Stimulated activated CD4-positive, alpha-beta T cell treated with anti-CD3 and anti-CD28 coated beads, Interleukin-15, amount 100 ng/mL, for 1 hour (primary cell): ENCODE measurements at regions not wholly inside any gene's neighbourhood (a gene's known extent, or its start where the extent isn't known, plus 50 kb on each side); places are given as distances from the start of the nearest gene placed in this dataset.
"Not testable (repeated sequence)": the region's sequence is repeated elsewhere in the genome, so short reads cannot be mapped to it uniquely, and the experiment has no call there.

ENCODE experiments used
- DNase-seq, 2 donors: peaks; one replicate each; pipeline ENCODE4 v3.0.0-alpha.2; 2020; ENCODE audit warnings: low read depth in 1 of 2, low spot score in 1 of 2

- DNase-seq, result no peak
Measured at GRCh38 chr9:81455462-81456219, 233.7 kb downstream of the TLE1 start.

DNA sequence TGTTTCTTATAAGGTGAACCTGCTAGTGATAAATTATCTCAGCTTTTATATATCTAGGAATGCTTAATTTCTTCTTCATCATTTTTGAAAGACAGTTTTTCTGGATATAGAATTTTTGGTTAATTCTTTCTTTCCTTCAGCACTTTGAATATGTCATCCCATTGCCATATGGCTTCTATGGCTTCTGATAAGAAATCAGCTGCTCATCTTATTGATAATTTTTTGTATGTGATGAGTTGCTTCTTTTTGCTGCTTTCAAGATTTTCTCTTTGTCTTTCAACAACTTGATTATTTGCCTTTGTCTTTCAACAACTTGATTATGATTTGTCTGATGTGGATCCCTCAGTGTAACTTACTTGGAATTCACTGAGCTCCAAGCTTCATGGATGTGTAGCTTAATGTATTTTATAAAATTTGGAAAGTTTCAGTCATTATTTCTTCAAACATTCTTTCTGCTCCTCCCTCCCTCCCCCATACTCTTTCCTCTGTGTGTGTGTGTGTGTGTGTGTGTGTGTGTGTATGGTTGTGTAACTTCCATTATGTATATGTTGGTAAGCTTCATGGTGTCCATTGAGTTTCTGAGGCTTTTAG, 243.9 kb downstream of the TLE1 start:
- DNase-seq, result no peak

GRCh38 chr9:81431641-81432040, 257.7 kb downstream of the TLE1 start:
- no peak for DNase-seq

DNA sequence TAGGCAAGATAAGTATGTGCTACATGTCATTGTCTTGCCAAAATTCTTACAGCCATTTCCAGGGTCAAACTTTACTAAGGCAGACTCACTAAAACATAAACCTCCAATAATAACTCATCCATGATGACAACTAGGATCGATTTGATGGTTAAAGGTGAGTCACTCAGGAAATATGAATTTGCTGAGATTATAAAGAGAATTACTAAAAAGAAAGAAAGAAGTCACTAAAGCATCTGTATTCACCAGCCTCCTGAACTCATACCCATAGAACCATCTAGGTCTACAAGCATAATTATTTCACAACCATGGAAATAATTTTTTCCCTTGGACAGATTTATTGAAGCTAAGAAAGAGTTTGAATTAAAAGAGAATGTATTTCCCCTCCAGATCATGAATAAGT, 258.6 kb downstream of the TLE1 start:
- DNase-seq, result no peak

- DNase-seq, result no peak
Measured at GRCh38 chr9:81427870-81428269, 261.5 kb downstream of the TLE1 start.

DNA sequence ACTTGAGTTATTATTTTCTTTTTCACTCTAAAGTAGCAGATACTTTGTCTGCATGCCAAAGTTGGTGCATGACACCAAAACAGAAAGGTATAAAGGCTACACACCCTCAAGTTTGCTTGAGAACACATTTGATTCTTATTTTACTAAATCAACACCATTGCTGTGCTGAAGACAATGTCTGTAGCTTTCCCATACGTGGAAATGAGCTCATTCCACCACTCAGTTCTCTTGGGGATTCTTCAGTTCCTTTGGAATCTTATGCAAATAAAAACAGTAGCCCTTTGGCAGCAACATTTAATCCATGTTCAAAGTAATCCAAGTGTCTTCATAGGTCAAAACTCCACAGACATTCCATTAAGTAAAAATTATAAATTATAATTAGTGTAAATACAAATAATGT, 264.9 kb downstream of the TLE1 start:
- DNase-seq, result no peak

GRCh38 chr9:81423589-81424326, 265.6 kb downstream of the TLE1 start:
- DNase-seq, result no peak

- not testable (repeated sequence) for DNase-seq
Measured at GRCh38 chr9:81421090-81421489, 268.3 kb downstream of the TLE1 start.

GRCh38 chr9:81420024-81420423, 269.3 kb downstream of the TLE1 start:
- DNase-seq, result no peak

DNA sequence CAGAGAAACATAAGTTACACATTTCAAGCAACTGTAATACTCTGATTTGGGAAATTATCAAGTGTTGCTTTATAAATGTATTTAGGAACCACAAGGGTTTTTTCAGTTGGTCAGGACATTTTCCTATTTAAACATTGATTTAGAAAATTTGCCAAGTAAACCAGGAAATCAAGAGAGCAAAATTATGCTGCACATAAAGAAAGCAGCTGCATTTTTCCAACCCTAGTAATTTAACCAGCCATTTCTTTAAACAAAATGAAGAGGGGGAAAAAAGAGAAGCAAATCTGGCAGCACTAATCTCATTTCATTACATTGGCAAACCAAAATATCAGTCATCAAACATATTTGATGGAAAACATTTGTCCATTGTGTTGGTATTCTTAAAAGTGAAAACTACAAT, 271.4 kb downstream of the TLE1 start:
- no peak for DNase-seq

DNA sequence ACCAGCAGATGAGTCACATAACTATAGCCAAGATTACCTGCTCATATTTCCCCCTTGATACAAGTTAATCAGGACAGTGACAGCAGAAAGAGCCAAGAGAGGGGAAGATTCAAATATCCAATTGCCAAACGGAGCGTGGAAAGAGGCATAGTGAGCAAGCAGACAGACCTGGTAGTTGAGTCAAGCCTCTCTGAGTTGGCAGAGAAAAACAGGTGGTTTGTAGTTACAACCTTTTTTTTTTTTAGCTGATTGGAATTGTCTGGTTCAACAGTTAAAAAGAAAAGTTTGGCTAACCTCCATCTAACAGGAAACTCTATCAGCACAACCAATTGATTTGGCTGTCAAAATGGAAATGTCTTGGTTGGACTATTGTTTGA, 272.1 kb downstream of the TLE1 start:
- DNase-seq, result no peak

- no peak for DNase-seq
Measured at GRCh38 chr9:81416476-81417298, 272.7 kb downstream of the TLE1 start.

- no peak for DNase-seq
Measured at GRCh38 chr9:81414836-81415235, 274.5 kb downstream of the TLE1 start.

GRCh38 chr9:81411961-81412360, 277.4 kb downstream of the TLE1 start:
- DNase-seq, result no peak

DNA sequence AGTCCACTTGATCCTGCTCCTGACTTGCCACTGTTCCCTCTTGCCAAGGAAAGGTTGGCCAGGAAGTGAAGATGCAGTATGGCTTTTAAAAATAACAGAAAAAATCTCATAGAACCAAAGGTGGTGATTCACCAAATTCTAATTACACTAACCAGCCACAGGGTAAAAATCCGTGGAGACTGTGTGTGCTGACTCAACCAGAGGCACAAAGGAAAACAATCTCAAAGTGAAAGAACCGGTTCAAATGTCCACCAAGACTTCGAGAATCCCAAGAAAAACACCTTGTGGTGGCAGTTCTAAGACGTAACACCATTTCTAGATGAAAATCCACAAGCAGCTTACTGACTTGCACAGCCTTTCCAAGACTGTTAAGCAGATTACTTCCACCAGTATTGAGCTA, 279.1 kb downstream of the TLE1 start:
- DNase-seq, result no peak

GRCh38 chr9:81408951-81409350, 280.4 kb downstream of the TLE1 start:
- no peak for DNase-seq

DNA sequence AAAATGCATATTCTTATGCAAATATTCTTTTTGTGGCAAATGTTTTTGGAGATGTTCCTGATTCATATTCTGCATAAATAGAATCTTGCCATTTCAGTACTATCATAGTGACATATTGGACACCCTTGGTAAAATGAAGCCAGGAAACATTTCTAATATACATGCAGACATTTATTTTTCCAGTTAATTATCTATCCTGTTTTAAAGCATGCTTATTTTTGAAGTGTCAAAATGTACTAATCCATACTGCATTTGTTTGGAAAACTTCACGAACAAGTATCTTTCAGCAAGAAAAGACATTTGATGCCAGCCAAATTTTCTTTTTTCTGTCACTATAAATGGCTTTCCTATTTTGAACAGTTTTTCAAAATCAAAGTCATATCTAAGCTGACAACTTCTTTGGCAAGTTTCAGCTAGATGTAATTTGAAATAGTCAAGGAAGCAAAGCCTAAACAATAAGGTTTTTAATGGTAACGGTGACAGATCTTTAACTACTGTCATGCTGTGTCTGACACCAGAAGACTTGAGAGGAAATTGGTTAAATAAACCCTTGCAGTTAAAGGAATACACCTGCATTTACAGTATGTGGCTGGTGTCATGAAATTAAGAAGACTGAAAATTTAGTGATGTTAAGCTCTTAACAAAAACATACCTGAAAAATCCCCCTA, 284.3 kb downstream of the TLE1 start:
- no peak for DNase-seq

GRCh38 chr9:81397481-81398381, 291.6 kb downstream of the TLE1 start:
- no peak for DNase-seq

DNA sequence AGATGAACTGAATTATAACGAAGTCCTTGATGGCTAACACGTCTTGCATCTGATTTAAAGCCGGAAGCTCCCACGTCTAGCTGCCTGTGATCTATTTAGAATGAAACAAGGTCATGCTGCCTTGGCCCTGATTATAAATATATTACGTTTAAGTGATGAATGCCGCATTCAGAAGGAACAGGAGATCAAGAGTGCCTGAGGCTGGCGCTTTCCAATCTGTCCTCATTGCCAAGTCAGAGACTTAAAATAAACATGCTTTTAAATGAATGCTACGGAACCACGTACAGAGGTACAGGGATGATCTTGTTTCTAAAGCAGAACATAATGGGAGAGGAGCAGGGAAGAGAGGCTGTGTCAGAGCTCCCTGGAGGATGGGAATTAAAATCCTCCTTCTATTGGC, 292.8 kb downstream of the TLE1 start:
- DNase-seq, result no peak

GRCh38 chr9:81395676-81396054, 293.7 kb downstream of the TLE1 start:
- DNase-seq, result no peak
